CD8-positive, alpha-beta memory T cell (primary cell): ENCODE measurements at regions not wholly inside any gene's neighbourhood (a gene's known extent, or its start where the extent isn't known, plus 50 kb on each side); places are given as distances from the start of the nearest gene placed in this dataset.

Source experiments
- CTCF ChIA-PET: fragments of 350-600 bp; sonication (Branson Sonifier 250); formaldehyde crosslinking; loops from one replicate; lab custom pipeline; 2021; ENCODE audit warnings: antibody characterized with exemption; lab: Charles Lee
- POLR2A ChIA-PET: fragments of 350-600 bp; sonication (Branson Sonifier 250); formaldehyde crosslinking; loops from one replicate; lab custom pipeline; 2021; ENCODE audit warnings: antibody characterized with exemption; lab: Charles Lee
- DNase-seq, 5 donors: peaks; one replicate each; pipeline versions ENCODE4 v3.0.0 to v3.0.0-alpha.2; 2020 to 2022; ENCODE audit warnings: mixed read lengths in 1 of 5
- H3K27ac ChIP-seq: one replicate; pipeline ENCODE4 v1.7.0; 2013; ENCODE audit warnings: low read depth, mild to moderate bottlenecking, low read length, moderate library complexity
- H3K27me3 ChIP-seq: 2 replicates; pipeline ENCODE4 v1.7.0; 2013; ENCODE audit warnings: low read length, mild to moderate bottlenecking; ENCODE audit not compliant: insufficient read depth, poor library complexity, severe bottlenecking
- H3K36me3 ChIP-seq: 2 replicates; pipeline ENCODE4 v1.7.0; 2013; ENCODE audit warnings: mild to moderate bottlenecking, low read length, moderate library complexity; ENCODE audit not compliant: insufficient read depth
- H3K4me1 ChIP-seq: 2 replicates; pipeline ENCODE4 v1.7.0; 2013; ENCODE audit warnings: mild to moderate bottlenecking, low read length, moderate library complexity; ENCODE audit not compliant: insufficient read depth
- H3K4me3 ChIP-seq: 2 replicates; pipeline ENCODE4 v1.7.0; 2013; ENCODE audit warnings: mild to moderate bottlenecking, low read length
- H3K9me3 ChIP-seq: 2 replicates; pipeline ENCODE4 v1.7.0; 2013; ENCODE audit warnings: mild to moderate bottlenecking, low read length
- H3K27ac Mint-ChIP-seq, 8 donors: one replicate each; pipeline ENCODE4 v1.8.0; 2020 to 2021; ENCODE audit warnings: mixed read lengths in 8 of 8, mild to moderate bottlenecking in 6 of 8, inconsistent platforms in 3 of 8, moderate library complexity in 3 of 8
- H3K27me3 Mint-ChIP-seq, 2 donors: one replicate each; pipeline ENCODE4 v1.8.0; 2020 to 2021; ENCODE audit warnings: mixed read lengths in 2 of 2, mild to moderate bottlenecking in 1 of 2, moderate library complexity in 1 of 2
- H3K36me3 Mint-ChIP-seq, 3 donors: one replicate each; pipeline ENCODE4 v1.8.0; 2020 to 2021; ENCODE audit warnings: mixed read lengths in 3 of 3, inconsistent platforms in 1 of 3, mild to moderate bottlenecking in 1 of 3
- H3K4me1 Mint-ChIP-seq, 3 donors: one replicate each; pipeline ENCODE4 v1.8.0; 2020 to 2021; ENCODE audit warnings: mixed read lengths in 3 of 3, inconsistent platforms in 1 of 3, mild to moderate bottlenecking in 1 of 3
- H3K4me3 Mint-ChIP-seq, 7 donors: one replicate each; pipeline ENCODE4 v1.8.0; 2020 to 2021; ENCODE audit warnings: mixed read lengths in 7 of 7, mild to moderate bottlenecking in 6 of 7, moderate library complexity in 4 of 7, inconsistent platforms in 2 of 7
- H3K9me3 Mint-ChIP-seq, 5 donors: one replicate each; pipeline ENCODE4 v1.8.0; 2020 to 2022; ENCODE audit warnings: mixed read lengths in 5 of 5, mild to moderate bottlenecking in 3 of 5, moderate library complexity in 2 of 5, inconsistent platforms in 1 of 5

GRCh38 chr5:9833871-9834270 lies 203.7 kb upstream of the TAS2R1 start:
- no peaks in the 10 kb centered on the region for H3K4me1 Mint-ChIP-seq
- H3K4me3 ChIP-seq, result no peak overlapping the region
- H3K9me3 ChIP-seq, result no peaks in the 10 kb centered on the region
- peaks cover 0 to 1% (median 0%) of the 10 kb centered on the region in 3 donors for H3K36me3 Mint-ChIP-seq
- no peak for DNase-seq
- H3K36me3 ChIP-seq, result no peaks in the 10 kb centered on the region
- no peak overlapping the region for H3K27ac ChIP-seq
- ChIA-PET CTCF (no interaction called here), POLR2A (no interaction called here)
- H3K27ac Mint-ChIP-seq, result no peak overlapping the region
- no peaks in the 10 kb centered on the region for H3K27me3 Mint-ChIP-seq
- H3K27me3 ChIP-seq, result no peaks in the 10 kb centered on the region
- no peak overlapping the region for H3K4me3 Mint-ChIP-seq
- peaks cover 0 to 7% (median 0%) of the 10 kb centered on the region in 5 donors for H3K9me3 Mint-ChIP-seq
- no peaks in the 10 kb centered on the region for H3K4me1 ChIP-seq

- Histone ChIP-seq H3K4me1 (no peaks in the 10 kb centered on the region), H3K4me3 (no peak overlapping the region), H3K36me3 (no peaks in the 10 kb centered on the region), H3K27me3 (no peaks in the 10 kb centered on the region), H3K9me3 (no peaks in the 10 kb centered on the region), H3K27ac (no peak overlapping the region)
- peaks cover 0 to 1% (median 0%) of the 10 kb centered on the region in 3 donors for H3K36me3 Mint-ChIP-seq
- no peak overlapping the region for H3K4me3 Mint-ChIP-seq
- CTCF ChIA-PET, result no interaction called here
- POLR2A ChIA-PET, result no interaction called here
- H3K27ac Mint-ChIP-seq, result no peak overlapping the region
- peaks cover 0 to 7% (median 0%) of the 10 kb centered on the region in 5 donors for H3K9me3 Mint-ChIP-seq
- no peak for DNase-seq
- H3K4me1 Mint-ChIP-seq, result no peaks in the 10 kb centered on the region
- no peaks in the 10 kb centered on the region for H3K27me3 Mint-ChIP-seq
Observed at GRCh38 chr5:9832921-9833320, 202.8 kb upstream of the TAS2R1 start.

DNA sequence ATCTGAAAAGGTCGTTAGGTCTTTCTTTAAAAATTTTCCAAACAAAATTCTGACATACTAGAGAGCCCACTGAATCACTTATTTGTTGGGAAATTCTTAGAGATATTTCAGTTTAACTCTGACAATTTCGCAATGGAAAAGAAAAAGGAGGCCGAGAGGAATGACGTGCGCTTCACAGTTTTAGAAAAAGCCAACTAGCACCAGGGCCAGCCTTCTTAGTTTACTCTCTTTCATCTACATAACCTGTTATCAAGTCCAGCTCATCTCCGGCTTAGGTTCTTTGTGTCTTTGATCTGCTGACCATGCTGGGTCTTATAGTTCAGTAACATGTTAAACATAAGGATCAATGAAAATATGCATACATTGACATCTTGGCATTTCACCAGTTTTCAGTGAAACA lies 201.7 kb upstream of the TAS2R1 start:
- CTCF ChIA-PET, result no interaction called here
- no peaks in the 10 kb centered on the region for H3K36me3 ChIP-seq
- peaks cover 0 to 7% (median 0%) of the 10 kb centered on the region in 5 donors for H3K9me3 Mint-ChIP-seq
- H3K4me3 ChIP-seq, result no peak overlapping the region
- no peaks in the 10 kb centered on the region for H3K4me1 Mint-ChIP-seq
- no peak overlapping the region for H3K4me3 Mint-ChIP-seq
- H3K27me3 ChIP-seq, result no peaks in the 10 kb centered on the region
- H3K27me3 Mint-ChIP-seq, result no peaks in the 10 kb centered on the region
- H3K9me3 ChIP-seq, result no peaks in the 10 kb centered on the region
- no peak overlapping the region for H3K27ac ChIP-seq
- POLR2A ChIA-PET, result no interaction called here
- H3K4me1 ChIP-seq, result no peaks in the 10 kb centered on the region
- H3K27ac Mint-ChIP-seq, result no peak overlapping the region
- DNase-seq, result no peak
- no peaks in the 10 kb centered on the region for H3K36me3 Mint-ChIP-seq

GRCh38 chr5:9830184-9830583 lies 200.0 kb upstream of the TAS2R1 start:
- Mint-ChIP-seq H3K9me3 (peaks cover 0 to 2% (median 0%) of the 10 kb centered on the region in 5 donors), H3K36me3 (no peaks in the 10 kb centered on the region), H3K27ac (no peak overlapping the region), H3K4me3 (no peak overlapping the region), H3K4me1 (no peaks in the 10 kb centered on the region), H3K27me3 (no peaks in the 10 kb centered on the region)
- ChIA-PET CTCF (no interaction called here), POLR2A (no interaction called here)
- H3K27ac ChIP-seq, result no peak overlapping the region
- no peaks in the 10 kb centered on the region for H3K36me3 ChIP-seq
- H3K4me1 ChIP-seq, result no peaks in the 10 kb centered on the region
- H3K9me3 ChIP-seq, result no peaks in the 10 kb centered on the region
- no peak for DNase-seq
- H3K4me3 ChIP-seq, result no peak overlapping the region
- no peaks in the 10 kb centered on the region for H3K27me3 ChIP-seq

DNA sequence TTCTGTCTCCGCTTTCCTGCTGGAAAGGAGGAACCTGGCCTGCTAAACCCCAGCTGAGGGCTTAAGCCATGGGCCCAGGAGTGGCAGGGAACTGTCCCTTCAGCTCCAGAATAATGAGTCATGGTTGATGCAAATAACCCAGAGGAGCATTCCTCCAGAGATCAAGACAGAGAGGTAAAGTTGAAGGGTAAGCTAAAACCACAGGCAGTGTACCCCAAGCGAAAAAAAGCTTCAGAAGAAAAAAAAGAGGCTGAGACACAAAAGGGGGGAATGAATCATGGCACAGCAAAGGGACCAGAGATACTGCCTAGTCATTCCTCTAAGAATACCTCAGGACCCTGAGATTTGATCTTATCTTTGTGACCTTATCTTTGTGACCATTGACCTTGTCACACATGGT lies 199.5 kb upstream of the TAS2R1 start:
- Mint-ChIP-seq H3K27ac (no peak overlapping the region), H3K4me3 (no peak overlapping the region), H3K4me1 (no peaks in the 10 kb centered on the region), H3K36me3 (no peaks in the 10 kb centered on the region), H3K27me3 (no peaks in the 10 kb centered on the region), H3K9me3 (peaks cover 0 to 3% (median 0%) of the 10 kb centered on the region in 5 donors)
- Histone ChIP-seq H3K9me3 (no peaks in the 10 kb centered on the region), H3K27ac (no peak overlapping the region), H3K36me3 (no peaks in the 10 kb centered on the region), H3K4me3 (no peak overlapping the region), H3K4me1 (no peaks in the 10 kb centered on the region), H3K27me3 (no peaks in the 10 kb centered on the region)
- ChIA-PET POLR2A (no interaction called here), CTCF (no interaction called here)
- DNase-seq, result no peak

GRCh38 chr5:9820691-9821449 lies 190.7 kb upstream of the TAS2R1 start:
- no peak overlapping the region for H3K4me3 ChIP-seq
- no peak overlapping the region for H3K4me3 Mint-ChIP-seq
- H3K9me3 ChIP-seq, result no peaks in the 10 kb centered on the region
- no peaks in the 10 kb centered on the region for H3K36me3 ChIP-seq
- ChIA-PET CTCF (no interaction called here), POLR2A (no interaction called here)
- H3K9me3 Mint-ChIP-seq, result peaks cover 0 to 6% (median 5%) of the 10 kb centered on the region in 5 donors
- no peak for DNase-seq
- H3K27ac ChIP-seq, result no peak overlapping the region
- no peaks in the 10 kb centered on the region for H3K4me1 Mint-ChIP-seq
- H3K27ac Mint-ChIP-seq, result no peak overlapping the region
- H3K4me1 ChIP-seq, result no peaks in the 10 kb centered on the region
- H3K27me3 ChIP-seq, result no peaks in the 10 kb centered on the region
- H3K27me3 Mint-ChIP-seq, result no peaks in the 10 kb centered on the region
- no peaks in the 10 kb centered on the region for H3K36me3 Mint-ChIP-seq

GRCh38 chr5:9818340-9818845 lies 188.2 kb upstream of the TAS2R1 start:
- POLR2A ChIA-PET, result no interaction called here
- H3K27ac Mint-ChIP-seq, result no peak overlapping the region
- H3K4me1 Mint-ChIP-seq, result no peaks in the 10 kb centered on the region
- H3K27me3 ChIP-seq, result no peaks in the 10 kb centered on the region
- CTCF ChIA-PET, result no interaction called here
- H3K36me3 ChIP-seq, result no peaks in the 10 kb centered on the region
- peaks cover 0 to 10% (median 2%) of the 10 kb centered on the region in 5 donors for H3K9me3 Mint-ChIP-seq
- H3K27ac ChIP-seq, result no peak overlapping the region
- no peaks in the 10 kb centered on the region for H3K4me1 ChIP-seq
- H3K27me3 Mint-ChIP-seq, result no peaks in the 10 kb centered on the region
- no peaks in the 10 kb centered on the region for H3K9me3 ChIP-seq
- H3K36me3 Mint-ChIP-seq, result no peaks in the 10 kb centered on the region
- DNase-seq, result no peak
- H3K4me3 ChIP-seq, result no peak overlapping the region
- no peak overlapping the region for H3K4me3 Mint-ChIP-seq

GRCh38 chr5:9817819-9818218 lies 187.7 kb upstream of the TAS2R1 start:
- H3K4me1 Mint-ChIP-seq, result no peaks in the 10 kb centered on the region
- ChIA-PET CTCF (no interaction called here), POLR2A (no interaction called here)
- no peak overlapping the region for H3K27ac Mint-ChIP-seq
- no peaks in the 10 kb centered on the region for H3K36me3 Mint-ChIP-seq
- H3K4me3 Mint-ChIP-seq, result no peak overlapping the region
- Histone ChIP-seq H3K4me1 (no peaks in the 10 kb centered on the region), H3K4me3 (no peak overlapping the region), H3K27ac (no peak overlapping the region), H3K9me3 (no peaks in the 10 kb centered on the region), H3K27me3 (no peaks in the 10 kb centered on the region), H3K36me3 (no peaks in the 10 kb centered on the region)
- no peak for DNase-seq
- H3K9me3 Mint-ChIP-seq, result peaks cover 0 to 10% (median 2%) of the 10 kb centered on the region in 5 donors
- H3K27me3 Mint-ChIP-seq, result no peaks in the 10 kb centered on the region
